NCI-H748 (cell line): ENCODE measurements at regions not wholly inside any gene's neighbourhood (a gene's known extent, or its start where the extent isn't known, plus 50 kb on each side); places are given as distances from the start of the nearest gene placed in this dataset.
A peak's percentile ranks its signal among the peaks of the same experiment; 100 is the strongest.

Source experiments
- DNase-seq: peaks from one replicate; lab custom pipeline; 2025; ENCODE audit not compliant: unreplicated experiment; lab: John Stamatoyannopoulos, UW

- no peak for DNase-seq
Observed at GRCh38 chr17:70776441-70776840, 607.1 kb downstream of the KCNJ2 start.

- no peak for DNase-seq
Observed at GRCh38 chr17:70780031-70780430, 610.7 kb downstream of the KCNJ2 start.

GRCh38 chr17:70786081-70786480 is 616.7 kb downstream of the KCNJ2 start:
- no peak for DNase-seq

- DNase-seq, result no peak
Observed at GRCh38 chr17:70787721-70788300, 618.5 kb downstream of the KCNJ2 start.

- DNase-seq, result no peak
Observed at GRCh38 chr17:70791748-70792443, 622.6 kb downstream of the KCNJ2 start.

- DNase-seq, result no peak
Observed at GRCh38 chr17:70794738-70795137, 625.4 kb downstream of the KCNJ2 start.

- DNase-seq, result no peak
Observed at GRCh38 chr17:70795620-70796019, 626.3 kb downstream of the KCNJ2 start.

GRCh38 chr17:70796757-70797156 is 627.4 kb downstream of the KCNJ2 start:
- peak; percentile 13 for DNase-seq

GRCh38 chr17:70797166-70797565 is 627.8 kb downstream of the KCNJ2 start:
- DNase-seq, result no peak

- DNase-seq, result no peak
Observed at GRCh38 chr17:70804161-70804560, 634.8 kb downstream of the KCNJ2 start.

- peak; percentile 32 for DNase-seq
Observed at GRCh38 chr17:70808596-70808995, 639.3 kb downstream of the KCNJ2 start.

GRCh38 chr17:70810609-70811008 is 641.3 kb downstream of the KCNJ2 start:
- DNase-seq, result no peak

GRCh38 chr17:70813355-70813930 is 644.1 kb downstream of the KCNJ2 start:
- DNase-seq, result no peak

- DNase-seq, result no peak
Observed at GRCh38 chr17:70819183-70819582, 649.9 kb downstream of the KCNJ2 start.

GRCh38 chr17:70820276-70820675 is 650.9 kb downstream of the KCNJ2 start:
- no peak for DNase-seq

GRCh38 chr17:70825321-70826125 is 656.2 kb downstream of the KCNJ2 start:
- DNase-seq, result no peak

- DNase-seq, result no peak
Observed at GRCh38 chr17:70829876-70830275, 660.5 kb downstream of the KCNJ2 start.

GRCh38 chr17:70834039-70834438 is 664.7 kb downstream of the KCNJ2 start:
- no peak for DNase-seq

GRCh38 chr17:70848785-70849184 is 679.5 kb downstream of the KCNJ2 start:
- DNase-seq, result no peak

GRCh38 chr17:70855401-70856054 is 686.2 kb downstream of the KCNJ2 start:
- DNase-seq, result peak; percentile 73

GRCh38 chr17:70857351-70857750 is 688.0 kb downstream of the KCNJ2 start:
- no peak for DNase-seq
